ENCODE measurements at regions not wholly inside any gene's neighbourhood (a gene's known extent, or its start where the extent isn't known, plus 50 kb on each side); places are given as distances from the start of the nearest gene placed in this dataset.

- ChIA-PET CTCF (no interaction called here), POLR2A (no interaction called here)
- Histone ChIP-seq H3K9me3 (replicated peaks; ENCODE audit: control insufficient read depth, insufficient read depth, low read length) (no peaks in the 10 kb centered on the region), H2AFZ (ENCODE audit: low read depth, low read length) (no peak overlapping the region), H3K79me2 (ENCODE audit: control insufficient read depth, insufficient read depth, low read length) (no peaks in the 10 kb centered on the region), H3K4me3 (replicated peaks in 1 of 3; ENCODE audit: insufficient read depth in 1 of 3, low read depth in 1 of 3, low read length in 3 of 3) (no peak overlapping the region), H4K20me1 (replicated peaks; ENCODE audit: control insufficient read depth, extremely low read depth, insufficient read depth, low read length) (no peaks in the 10 kb centered on the region), H3K4me2 (ENCODE audit: insufficient read depth, low read length) (no peak overlapping the region), H3K36me3 (ENCODE audit: control insufficient read depth in 2 of 2, extremely low read depth in 1 of 2, insufficient read depth in 2 of 2, low read length in 2 of 2) (no peaks in the 10 kb centered on the region), H3K9ac (replicated peaks; ENCODE audit: extremely low read depth, insufficient read depth, low read length) (no peak overlapping the region), H3K4me1 (ENCODE audit: control insufficient read depth, extremely low read depth, insufficient read depth, low read length) (no peaks in the 10 kb centered on the region), H3K27me3 (ENCODE audit: control insufficient read depth in 2 of 2, insufficient read depth in 2 of 2, low read length in 2 of 2) (no peaks in the 10 kb centered on the region), H3K27ac (ENCODE audit: insufficient read depth, low read depth, low read length) (no peak overlapping the region), H3K9me1 (replicated peaks; ENCODE audit: control insufficient read depth, extremely low read depth, insufficient read depth, low read length) (no peaks in the 10 kb centered on the region)
- no peak for FAIRE-seq
- DNase-seq (ENCODE audit: low read depth, low spot score): no peak
- intact Hi-C loops (cut with micrococcal nuclease) (no loop called here), dilution Hi-C loops (cut with MboI; ENCODE audit: extremely low pct_ligation_motif_present, low sequenced_read_pairs) (no loop called here)
- no peak for TF ChIP-seq JUN (IDR thresholded peaks at IDR 0.05; ENCODE audit: borderline replicate concordance, insufficient read depth, insufficient read length, low read depth)
- no peak for TF ChIP-seq POLR2AphosphoS5 (IDR thresholded peaks at IDR 0.05; ENCODE audit: insufficient read depth, low read depth, low read length)
- TF ChIP-seq EZH2 (IDR thresholded peaks at IDR 0.05; ENCODE audit: borderline replicate concordance, low read depth, low read length, severe bottlenecking): no peak
- no peak for TF ChIP-seq GATA2 (IDR thresholded peaks at IDR 0.05; ENCODE audit: insufficient read depth, insufficient read length, low read depth, low read length)
- TF ChIP-seq FOS (IDR thresholded peaks at IDR 0.05; ENCODE audit: borderline replicate concordance, insufficient read depth, low read length): no peak
- TF ChIP-seq MYC (IDR thresholded peaks at IDR 0.05; ENCODE audit: low read depth, low read length): no peak
- TF ChIP-seq MAX (IDR thresholded peaks at IDR 0.05; ENCODE audit: insufficient read depth, insufficient read length): no peak
- TF ChIP-seq POLR2A (IDR thresholded peaks at IDR 0.05; ENCODE audit: low read depth, low read length): no peak
- TF ChIP-seq, protein P1, sequence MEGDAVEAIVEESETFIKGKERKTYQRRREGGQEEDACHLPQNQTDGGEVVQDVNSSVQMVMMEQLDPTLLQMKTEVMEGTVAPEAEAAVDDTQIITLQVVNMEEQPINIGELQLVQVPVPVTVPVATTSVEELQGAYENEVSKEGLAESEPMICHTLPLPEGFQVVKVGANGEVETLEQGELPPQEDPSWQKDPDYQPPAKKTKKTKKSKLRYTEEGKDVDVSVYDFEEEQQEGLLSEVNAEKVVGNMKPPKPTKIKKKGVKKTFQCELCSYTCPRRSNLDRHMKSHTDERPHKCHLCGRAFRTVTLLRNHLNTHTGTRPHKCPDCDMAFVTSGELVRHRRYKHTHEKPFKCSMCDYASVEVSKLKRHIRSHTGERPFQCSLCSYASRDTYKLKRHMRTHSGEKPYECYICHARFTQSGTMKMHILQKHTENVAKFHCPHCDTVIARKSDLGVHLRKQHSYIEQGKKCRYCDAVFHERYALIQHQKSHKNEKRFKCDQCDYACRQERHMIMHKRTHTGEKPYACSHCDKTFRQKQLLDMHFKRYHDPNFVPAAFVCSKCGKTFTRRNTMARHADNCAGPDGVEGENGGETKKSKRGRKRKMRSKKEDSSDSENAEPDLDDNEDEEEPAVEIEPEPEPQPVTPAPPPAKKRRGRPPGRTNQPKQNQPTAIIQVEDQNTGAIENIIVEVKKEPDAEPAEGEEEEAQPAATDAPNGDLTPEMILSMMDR (IDR thresholded peaks at IDR 0.05; ENCODE audit: extremely low read depth in 1 of 2, insufficient read depth in 1 of 2, low read depth in 1 of 2, low read length in 2 of 2): no peak
- no TSS peak for BruUV-seq (replicated peaks)
These were observed 198.8 kb downstream of the BARX2 start for GRCh38 chr11:129574431-129574830.

All from endothelial cell of umbilical vein (primary cell).